ENCODE measurements at regions not wholly inside any gene's neighbourhood (a gene's known extent, or its start where the extent isn't known, plus 50 kb on each side); places are given as distances from the start of the nearest gene placed in this dataset.
A peak's percentile ranks its signal among the peaks of the same experiment; 100 is the strongest.
"Not testable (repeated sequence)": the region's sequence is repeated elsewhere in the genome, so short reads cannot be mapped to it uniquely, and the experiment has no call there.

DNA sequence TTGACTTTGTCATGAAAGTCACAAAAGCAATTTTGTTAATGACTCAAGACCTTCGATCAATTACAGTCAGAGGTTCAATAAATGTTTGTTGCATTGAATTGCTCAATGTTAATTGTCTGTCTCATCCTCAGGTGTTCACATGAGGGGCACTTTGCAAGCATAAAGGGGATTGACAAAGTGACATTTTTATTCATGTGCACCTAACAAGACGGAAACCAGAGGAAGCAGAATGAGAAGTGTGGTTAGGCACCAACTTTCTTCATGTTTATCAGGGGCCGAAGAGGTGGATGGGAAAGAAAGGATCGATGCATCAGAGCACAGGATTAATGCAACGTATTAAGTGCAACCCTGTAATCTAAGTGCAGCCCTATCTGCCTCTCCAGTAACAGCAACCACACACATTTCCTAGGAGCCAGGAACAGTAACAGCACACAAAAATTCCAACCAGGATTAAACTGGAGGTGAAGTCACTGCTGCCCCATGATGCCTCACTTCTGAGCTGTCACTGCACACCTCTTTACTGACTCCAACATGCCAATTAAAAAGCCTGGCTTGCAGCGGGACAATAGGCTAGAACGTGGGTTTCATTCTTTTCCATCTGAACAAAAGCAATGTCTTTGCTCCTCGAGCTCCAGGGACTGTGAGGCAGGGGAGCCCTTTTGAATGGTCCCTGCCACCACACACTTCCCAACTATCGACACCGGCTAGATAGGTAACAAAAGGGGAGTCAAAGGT is 262.7 kb downstream of the CD83 start:
- DNase-seq: no peak

DNA sequence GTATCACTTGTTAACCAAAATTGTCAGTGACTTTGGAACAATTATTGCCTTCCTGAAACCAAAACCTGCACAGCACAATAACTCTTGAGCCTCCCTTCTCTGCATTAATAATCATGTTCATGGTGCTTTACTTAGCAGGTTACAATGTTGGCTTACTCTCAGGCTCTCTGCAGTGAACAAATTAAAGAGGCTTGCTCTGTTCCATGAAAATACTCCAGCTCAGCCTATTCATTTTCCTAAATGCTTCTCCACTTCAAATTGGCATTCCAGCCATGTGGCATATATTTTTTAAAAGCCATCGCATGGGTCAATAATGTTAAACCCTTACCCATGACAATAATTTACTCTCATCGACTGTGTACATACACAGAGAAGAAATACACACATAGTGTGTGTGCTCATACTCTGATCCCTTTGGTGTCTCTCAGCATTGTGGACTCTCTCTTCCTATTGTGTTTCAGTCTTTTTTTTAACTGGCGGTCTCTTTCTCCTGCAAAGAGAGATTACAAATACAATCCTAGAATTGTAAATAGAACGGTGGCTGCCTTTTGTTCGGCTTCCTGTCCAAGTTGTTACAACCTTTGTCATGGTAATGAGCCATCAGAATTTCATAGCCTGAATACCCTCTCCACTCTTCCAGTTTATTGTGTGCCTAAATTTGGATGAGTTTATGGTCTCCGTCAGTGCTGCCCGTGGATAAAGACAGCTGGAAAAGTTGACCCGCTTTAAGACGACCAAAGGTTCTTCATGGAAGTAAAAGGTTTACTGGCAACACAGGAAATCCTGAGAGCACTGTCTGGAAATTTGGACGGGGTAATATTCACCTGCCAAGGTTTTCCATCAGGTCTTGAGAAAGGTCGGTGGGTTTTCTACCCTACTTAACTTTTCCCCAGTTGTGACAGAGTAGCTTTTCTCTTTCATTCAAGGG is 263.6 kb downstream of the CD83 start:
- no peak for DNase-seq

DNA sequence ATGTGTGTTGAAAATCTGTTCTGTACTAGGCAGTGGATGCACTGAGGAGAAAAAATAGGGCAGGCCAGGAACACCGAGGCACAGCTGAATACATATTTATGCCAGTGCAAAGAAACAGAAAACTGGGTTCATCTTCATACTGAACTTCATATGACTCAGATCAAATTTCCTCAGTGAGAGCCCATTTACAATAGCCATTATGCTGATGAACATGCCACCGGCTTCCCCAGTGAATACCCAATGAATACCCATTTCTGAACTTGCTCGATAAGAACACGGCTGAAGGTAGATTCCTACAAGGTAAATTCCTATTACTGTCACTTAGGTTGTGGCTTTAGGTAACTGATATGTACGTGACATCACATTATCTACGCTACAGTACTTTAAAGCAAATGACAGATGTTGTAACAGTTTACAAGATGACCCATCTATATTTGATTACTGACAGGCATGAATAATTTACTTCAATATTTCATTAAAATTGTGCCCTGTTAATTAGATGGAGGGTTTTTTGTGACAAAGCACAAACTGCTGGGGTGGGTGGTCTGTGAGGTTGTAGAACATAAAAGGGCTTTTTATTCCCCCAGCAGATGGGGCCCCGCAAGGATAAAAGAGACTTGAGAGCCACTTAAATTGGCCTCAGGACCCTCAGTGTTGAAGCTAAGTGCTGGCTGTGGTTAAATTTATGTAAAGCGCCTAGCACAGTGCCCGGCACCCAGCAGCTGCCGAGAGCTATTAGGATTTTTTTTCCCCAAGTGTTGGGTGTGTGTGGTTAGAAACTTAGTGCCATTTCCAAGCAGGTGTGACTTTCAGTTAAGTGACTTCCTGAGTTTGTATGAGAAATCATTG is 264.5 kb downstream of the CD83 start:
- DNase-seq: no peak

DNA sequence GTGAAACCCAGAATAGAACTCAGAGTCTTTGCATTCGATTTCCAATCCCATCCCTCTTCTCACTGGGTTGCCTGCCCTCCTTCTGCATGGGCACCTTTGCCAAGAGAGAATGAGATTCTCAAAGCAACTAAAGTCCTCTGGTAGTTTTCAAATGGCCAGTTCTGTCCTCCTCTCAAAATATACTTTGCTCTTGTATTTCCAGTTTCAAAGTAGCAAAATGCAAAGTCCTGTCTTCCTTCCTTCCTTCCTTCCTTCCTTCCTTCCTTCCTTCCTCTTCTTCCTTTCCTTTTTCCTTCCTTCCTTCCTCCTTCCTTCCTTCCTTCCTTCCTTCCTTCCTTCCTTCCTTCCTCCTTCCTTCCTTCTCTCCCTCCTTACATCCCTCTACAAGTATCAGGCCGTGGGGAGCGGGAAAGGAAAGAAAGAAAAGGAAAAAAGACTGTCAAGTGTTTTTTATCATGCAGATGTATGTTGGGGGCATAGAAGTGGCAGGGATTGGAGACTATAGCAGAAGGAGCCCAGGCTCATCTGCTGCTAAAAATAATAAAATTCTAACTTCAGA is 265.2 kb downstream of the CD83 start:
- no peak for DNase-seq

DNA sequence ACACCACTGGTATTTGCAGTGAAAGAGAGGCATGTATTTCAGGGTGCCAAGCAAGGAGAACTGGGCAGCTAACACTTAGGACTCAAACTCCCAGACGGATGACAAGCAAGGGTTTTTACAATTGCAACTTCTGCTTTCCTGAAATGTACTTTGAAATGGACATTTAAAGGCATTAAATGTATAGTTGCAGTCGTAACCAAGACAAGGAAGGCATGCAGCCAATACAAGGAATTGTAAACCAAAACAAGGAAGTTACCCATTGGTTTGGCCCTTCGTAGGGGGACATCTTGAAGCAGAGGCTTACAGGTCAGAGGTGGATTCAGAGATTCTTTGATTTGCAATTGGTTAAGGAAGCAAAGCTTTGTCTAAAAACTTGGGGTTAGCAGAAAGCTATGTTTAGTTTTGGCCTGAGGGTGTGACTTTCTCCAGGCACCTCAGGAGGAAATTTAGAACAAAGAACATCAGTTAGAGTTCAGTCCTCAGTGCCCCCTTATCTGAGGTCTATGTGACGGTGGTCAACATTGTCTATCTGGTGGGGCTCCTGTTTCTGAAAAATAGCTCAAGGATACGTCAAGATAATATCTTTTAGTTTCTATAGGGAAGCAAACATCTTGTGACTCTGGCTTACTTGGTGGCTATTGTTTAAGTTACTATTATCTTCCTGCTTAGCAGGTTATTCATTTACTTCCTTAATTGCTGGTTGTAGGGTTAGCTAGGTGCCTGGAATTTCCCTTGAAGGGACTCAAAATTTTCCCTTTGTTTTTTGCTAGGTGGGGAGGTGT is 266.0 kb downstream of the CD83 start:
- no peak for DNase-seq

DNA sequence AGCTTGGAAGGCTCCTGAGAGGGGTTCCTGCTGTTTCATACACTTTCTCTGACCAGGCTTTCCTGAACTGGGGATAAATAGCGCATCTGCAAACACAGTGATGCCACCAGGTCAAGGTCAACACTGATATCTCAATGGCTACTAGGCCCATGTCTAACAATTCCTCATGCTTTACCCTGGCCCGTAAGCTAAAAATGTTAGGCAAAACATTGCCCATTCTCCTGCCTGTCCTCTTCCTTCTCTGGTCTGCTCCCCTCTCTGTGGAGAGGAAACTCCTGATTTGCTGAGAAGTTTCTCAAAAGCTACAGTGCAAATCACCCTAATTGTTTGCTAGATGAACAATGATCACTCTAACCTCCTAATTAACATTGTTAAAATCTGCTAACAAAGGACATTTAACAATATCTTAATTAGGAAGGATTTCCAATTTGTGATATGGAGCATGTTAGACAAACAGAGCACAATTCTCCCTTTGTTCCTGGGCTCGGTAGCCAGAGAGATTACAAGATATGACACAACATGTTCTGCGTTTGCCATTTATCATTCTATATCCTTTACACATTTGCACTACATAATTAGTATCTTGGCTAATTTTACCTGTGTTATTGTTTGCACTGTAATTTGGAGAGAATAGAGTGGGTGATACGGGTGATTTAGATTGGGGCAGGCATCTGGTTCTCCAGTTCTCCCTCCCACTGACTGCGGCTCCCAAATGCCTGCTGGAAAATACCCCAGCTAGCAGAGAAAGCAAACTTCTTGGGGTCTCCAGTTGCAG is 266.8 kb downstream of the CD83 start:
- no peak for DNase-seq

DNA sequence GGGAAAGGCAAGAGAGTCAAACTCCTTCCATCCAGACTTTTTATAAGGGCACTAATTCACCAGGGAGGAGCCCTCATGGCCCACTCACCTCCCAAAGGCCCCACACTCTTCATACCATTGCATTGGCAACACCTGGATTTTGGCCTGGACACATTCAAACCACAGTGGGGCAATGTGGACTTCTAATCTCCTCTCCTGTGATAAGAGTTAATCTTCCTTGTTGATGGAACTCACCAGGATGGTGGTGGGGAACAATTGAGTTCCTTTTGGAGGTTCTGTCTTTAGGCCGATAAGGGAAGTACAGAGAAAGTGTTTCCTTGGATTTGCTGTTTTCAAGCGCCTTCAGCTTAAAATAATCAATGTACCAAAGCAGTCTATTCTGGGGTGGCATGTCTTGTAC is 268.7 kb downstream of the CD83 start:
- DNase-seq: no peak

DNA sequence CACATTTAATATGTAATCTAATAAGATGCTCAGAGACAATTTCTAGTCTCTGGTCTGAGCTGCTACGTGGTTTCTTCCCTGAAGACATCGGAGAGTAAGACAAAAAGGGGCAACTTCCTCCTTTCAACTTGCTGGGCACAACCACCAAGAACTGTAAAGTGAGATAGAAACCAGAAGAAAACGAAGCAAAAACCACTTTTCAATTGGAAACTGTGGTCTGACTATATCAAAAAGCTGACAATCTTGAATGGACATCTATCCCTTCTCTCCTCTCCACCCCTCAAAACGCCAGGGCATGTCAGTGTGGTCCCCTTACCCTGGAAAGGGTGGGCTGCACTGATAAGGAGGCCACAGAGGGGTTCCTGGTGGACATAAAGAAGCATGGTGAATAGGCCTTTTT is 269.1 kb downstream of the CD83 start:
- DNase-seq: no peak

DNA sequence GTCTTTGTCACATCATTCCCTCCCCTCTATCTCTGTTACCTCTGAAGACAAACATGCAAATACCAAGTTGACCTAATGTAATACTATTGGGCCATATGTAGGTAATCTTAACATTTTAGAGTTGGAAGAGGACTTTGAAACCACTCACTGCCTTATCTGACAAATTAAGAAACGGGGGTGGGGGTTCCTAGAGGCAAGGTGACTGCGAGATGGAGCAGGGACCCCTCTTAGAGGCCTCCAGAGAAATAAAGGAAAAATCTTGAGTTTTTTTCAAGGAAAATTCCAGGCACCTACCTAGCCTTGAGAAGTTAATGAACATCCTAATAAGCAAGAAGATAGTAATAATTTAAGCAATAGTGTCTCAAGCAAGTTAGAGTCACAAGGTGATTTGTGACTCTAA is 270.8 kb downstream of the CD83 start:
- DNase-seq: no peak

DNA sequence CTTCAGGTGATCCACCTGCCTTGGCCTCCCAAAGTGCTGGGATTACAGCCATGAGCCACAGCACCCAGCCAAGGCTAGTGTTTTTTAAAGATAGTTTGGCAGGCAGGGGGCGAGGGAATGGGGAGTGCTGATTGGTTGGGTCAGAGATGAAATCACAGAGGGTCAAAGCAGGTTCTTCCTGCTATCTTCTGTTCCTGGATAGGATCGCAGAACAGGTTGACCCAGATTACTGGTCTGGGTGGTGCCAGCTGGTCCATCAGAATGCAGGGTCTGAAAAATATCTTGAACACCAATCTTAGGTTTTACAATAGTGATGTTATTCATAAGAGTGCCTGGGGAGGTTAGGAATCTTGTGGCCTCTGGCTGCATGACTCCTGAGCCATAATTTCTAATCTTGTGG is 272.2 kb downstream of the CD83 start:
- DNase-seq: not testable (repeated sequence)

DNA sequence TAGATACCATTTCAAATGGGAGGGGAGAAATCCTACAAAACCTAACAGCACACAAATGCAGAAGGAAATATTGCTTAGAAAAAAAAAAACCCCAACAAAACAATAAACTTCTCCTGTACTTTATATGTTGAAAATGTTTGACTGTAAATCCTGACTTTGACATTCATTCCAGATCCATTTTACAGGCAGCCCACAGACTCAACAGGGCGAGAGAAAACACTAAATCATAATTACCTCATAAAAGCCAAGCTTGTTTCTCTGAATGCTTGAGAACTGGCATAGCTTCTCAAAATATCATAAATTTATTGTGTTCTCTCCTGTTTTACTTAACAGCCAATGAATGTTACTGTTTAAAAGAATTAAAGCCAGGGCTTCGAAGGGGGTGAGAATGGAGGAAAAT is 273.2 kb downstream of the CD83 start:
- DNase-seq: no peak

DNA sequence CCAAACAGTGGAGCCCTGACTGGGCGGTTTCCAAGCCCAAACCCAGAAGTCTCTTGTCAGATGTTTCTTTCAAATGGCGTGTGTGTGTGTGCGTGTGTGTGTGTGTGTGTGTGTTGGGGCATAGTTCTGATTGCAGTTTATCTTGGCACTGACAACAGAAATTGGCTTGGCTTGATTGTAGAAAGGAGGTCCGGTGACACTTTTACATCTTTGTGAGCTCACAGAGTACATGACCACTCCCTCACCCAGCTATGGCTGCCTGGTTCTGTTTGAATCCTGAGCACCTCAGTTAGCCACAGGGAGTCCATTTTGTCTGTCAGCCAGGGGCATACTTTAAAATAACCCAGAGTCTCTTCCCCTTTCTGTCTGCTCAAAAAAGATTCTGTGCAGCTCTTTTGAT is 276.3 kb downstream of the CD83 start:
- no peak for DNase-seq

DNA sequence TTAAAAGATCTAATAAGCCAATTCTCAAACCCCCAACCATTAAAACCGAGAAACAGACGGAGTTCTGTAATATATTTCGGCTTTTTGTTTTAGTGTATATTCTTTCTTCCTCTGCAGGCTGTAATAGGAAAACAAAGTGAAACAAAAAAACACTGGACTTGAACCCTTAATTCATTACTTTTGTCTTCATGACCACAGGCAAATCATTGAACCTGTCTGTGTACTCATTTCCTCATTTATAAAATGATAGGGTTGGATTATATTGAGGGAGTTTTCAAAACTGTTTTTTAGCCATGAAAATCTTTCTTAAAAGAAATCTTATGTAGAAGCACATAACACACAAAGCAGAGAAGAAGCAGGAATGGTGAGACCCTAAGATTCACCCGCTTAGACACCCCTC is 278.8 kb downstream of the CD83 start:
- no peak for DNase-seq

DNA sequence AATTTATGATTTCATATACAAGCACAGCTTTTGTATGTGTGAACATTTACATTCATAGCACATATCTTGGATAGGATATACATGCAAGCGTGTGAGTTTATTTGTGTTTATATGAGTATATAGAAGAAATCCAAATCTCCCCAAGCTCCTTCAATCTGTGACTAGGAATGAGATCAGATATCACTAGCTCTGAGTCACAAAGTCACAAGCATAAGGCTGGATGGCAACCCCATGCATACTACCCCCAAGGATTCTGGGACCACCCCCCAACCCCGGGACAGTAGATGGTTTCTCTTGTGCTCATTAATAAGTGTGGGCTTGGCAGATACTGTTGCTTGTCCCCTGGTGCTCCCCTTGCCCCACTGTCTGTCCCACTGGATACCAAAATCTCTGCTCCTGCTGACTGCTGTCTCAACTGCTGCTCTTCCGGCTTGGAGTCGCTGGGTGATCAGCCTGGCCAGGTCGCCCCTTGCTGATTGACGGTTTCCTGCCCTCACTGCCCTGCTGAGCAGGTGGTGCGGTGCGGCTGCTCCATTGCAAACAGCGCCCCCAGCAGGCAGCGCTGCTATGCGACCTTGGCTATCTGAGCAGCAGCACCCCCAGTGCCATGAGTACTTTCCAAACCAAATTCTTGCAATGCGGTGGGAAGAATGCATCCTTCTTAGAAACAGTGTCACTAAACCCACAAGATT is 279.4 kb downstream of the CD83 start:
- DNase-seq: no peak

DNA sequence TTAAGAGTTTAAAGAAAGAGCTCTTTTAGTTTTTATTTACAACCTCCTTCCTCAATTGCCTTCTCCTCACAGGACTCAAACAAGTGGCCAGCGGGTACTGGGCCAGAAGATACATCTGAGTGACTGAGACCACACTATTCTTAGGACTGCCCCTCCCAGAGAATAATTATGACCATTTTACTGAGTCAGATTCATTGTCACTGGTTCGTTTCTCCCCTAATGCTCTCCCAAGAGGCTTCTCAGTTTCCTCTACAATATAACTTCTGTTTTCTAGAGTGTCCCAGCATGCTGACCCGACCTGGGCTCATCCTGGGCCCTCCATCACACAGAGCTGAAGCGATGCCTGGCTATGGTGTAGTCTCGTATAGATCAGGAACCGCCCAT is 279.9 kb downstream of the CD83 start:
- DNase-seq: no peak

DNA sequence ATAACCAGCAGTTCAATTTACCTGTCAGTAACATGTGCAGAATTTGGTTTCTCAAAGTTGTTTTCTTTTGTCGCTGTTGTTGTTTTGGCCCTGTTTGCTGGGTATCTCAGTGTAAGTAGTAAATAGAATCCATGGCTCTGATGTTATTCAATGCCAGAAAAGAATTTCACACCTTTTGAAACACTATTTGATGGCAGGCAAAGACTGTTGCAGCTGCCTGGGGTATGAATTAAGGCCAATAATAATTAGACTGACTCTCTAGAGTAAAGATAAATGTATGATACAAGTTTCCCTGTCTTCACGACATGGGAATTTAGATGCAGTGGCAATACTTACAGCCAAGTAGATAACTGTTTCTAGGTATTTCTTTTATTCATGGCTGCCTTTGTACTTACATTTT is 281.4 kb downstream of the CD83 start:
- no peak for DNase-seq

DNA sequence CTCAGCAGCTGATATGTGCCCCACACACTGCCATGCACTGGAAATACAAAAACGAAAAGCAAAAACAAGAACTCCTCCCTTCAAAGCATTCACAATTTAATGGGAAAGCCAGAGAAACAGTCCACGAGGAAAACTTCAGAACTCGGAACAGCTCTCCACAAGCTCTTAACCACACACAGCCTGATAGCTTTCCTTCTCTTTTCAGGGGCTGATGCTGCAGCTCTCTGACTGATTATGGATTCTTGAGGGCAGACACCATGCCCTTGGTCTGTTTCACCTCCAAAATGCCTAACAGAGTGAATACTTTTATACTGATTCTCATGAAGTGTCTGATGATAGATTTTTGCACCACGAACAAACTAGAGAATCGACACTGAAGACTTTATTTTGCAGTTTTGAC is 282.1 kb downstream of the CD83 start:
- DNase-seq: no peak

DNA sequence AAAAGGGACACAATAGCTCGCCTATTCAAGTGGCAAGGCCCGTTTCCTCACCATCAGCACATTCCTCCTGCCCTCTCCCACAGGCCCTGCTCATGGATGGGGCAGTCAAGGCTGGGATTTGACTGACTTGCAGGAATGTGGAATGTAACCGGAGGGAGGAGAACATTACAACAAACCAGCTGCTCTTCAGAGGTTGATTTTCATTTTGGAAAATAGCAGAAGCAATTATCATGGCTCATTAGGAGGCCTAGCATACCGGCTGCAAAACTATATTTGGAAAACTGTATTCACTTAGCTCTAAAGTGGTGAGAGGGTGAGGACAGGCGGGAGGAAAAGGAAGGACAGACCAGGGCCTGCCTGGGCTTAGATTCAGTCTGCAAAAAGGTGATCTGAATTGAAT is 283.7 kb downstream of the CD83 start:
- DNase-seq: no peak

DNA sequence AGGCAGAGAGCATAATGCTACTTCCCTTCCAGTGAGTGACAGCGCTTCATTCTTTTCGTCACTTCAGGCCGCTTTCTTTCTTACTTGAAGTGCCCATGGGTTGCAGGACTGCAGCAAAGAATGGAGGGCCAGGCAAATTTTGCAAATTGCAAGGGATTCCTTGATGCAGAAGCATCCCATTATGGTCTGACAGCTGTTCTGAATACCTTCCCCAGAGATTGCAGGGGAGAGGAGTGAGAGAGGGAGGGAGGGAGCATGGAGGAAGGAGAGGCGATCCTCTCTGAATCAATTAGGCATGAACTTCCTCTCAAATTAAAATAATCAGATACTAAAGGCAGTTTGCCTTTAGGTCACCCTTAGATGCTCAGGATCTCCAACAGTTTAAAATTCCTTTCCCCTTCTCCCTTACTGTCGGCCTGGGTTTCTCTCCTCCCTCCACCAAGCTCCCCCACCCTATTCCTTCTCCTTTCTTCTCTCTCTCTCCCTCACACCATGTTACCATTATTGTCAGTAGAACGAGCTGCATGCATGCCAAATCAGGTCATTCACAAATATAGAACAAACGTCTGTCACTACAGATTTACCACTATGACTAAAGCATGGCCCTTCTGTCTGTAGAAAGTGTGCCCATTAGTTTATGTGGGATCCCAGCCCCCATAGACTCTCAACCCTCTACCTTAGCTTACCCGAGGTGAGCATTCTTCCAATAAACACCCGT is 289.2 kb downstream of the CD83 start:
- DNase-seq: peak; percentile 81

DNA sequence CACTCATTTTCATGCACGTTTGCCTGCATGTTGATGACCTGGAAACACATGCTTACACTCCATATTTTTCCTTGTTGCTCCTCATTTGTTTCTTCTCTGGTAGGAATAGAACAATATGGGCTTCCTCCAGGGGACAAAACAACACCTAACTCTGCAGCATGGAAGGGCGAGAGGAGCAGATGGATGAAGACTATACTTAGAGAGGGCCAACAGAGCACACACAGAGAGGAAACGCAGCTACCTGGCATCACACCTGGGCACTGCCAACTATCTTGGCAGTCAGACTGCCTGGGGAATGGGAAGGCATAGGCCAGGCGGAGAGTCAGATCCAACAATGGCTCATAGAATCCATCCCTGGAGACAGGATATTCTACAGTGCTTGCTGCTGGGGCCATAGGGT is 290.9 kb downstream of the CD83 start:
- no peak for DNase-seq
